ENCODE measurements at regions not wholly inside any gene's neighbourhood (a gene's known extent, or its start where the extent isn't known, plus 50 kb on each side); places are given as distances from the start of the nearest gene placed in this dataset.

DNA sequence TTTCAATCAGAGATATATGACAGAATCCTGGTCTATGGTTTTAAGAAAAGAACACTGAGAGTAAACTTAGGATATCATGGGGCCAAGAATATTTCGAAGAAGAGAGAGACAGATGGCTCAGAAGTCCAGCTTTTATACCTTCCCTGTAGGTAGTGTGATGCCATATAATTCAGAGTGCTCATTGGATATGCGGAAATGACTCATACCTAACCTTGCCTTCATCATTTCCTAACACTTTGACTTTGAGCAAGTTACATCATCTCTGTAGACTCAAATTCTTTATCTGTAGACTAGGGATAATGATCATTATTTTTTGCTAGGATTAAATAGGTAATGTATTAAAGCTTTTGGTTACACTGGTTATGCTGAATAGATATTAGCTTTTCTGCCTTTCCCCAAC, 461.6 kb upstream of the CNTNAP5 start:
- no peak for DNase-seq
- no peaks in the 10 kb centered on the region for H3K4me1 ChIP-seq
- TF ChIP-seq POLR2A (IDR thresholded peaks at IDR 0.05), result no peak
- TF ChIP-seq, protein P1, sequence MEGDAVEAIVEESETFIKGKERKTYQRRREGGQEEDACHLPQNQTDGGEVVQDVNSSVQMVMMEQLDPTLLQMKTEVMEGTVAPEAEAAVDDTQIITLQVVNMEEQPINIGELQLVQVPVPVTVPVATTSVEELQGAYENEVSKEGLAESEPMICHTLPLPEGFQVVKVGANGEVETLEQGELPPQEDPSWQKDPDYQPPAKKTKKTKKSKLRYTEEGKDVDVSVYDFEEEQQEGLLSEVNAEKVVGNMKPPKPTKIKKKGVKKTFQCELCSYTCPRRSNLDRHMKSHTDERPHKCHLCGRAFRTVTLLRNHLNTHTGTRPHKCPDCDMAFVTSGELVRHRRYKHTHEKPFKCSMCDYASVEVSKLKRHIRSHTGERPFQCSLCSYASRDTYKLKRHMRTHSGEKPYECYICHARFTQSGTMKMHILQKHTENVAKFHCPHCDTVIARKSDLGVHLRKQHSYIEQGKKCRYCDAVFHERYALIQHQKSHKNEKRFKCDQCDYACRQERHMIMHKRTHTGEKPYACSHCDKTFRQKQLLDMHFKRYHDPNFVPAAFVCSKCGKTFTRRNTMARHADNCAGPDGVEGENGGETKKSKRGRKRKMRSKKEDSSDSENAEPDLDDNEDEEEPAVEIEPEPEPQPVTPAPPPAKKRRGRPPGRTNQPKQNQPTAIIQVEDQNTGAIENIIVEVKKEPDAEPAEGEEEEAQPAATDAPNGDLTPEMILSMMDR (IDR thresholded peaks at IDR 0.05), result no peak
- no peak overlapping the region for H3K27ac ChIP-seq
- no peak overlapping the region for H3K4me3 ChIP-seq
- intact Hi-C loops (cut with DNase I), result no loop called here
- WGBS, 2 donors, result 61 to 67% methylated on average over 2 of the region's 2 CpGs
- no peaks in the 10 kb centered on the region for H3K9me3 ChIP-seq
- H3K36me3 ChIP-seq, result no peaks in the 10 kb centered on the region
- H3K27me3 ChIP-seq, result no peaks in the 10 kb centered on the region

DNA sequence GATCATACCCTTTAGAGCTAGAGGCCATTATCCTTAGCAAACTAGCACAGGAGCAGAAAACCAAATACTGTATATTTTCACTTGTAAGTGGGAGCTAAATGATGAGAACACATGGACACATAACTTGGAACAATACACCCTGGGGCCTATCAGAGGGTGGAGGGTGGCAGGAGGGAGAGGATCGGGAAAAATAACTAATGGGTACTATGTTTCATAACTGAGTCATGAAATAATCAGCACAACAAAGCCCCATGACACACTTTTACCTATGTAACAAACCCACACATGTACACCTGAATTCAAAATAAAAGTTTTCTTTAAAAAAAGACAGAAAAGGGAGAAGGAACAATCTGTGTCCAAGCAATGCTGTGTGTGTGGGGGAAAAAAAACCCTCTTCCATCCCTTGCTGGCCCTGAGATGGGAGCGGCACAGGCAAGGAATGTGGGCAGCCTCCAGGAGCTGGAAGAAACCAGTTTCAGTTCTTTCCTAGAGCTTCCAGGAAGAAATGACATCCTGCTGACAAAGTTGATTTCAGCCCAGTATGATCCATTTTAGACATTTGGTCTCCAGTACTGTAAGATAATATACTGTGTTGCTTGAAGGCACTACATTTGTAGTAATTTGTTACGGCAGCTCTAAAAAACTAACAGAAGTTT, 458.7 kb upstream of the CNTNAP5 start:
- Histone ChIP-seq H3K9me3 (no peaks in the 10 kb centered on the region), H3K27me3 (no peaks in the 10 kb centered on the region), H3K27ac (no peak overlapping the region), H3K4me1 (no peaks in the 10 kb centered on the region), H3K36me3 (no peaks in the 10 kb centered on the region), H3K4me3 (no peak overlapping the region)
- DNase-seq, result no peak
- WGBS, 2 donors, result 72 to 78% methylated on average over 3 of the region's 3 CpGs
- intact Hi-C loops (cut with DNase I), result no loop called here
- TF ChIP-seq POLR2A (IDR thresholded peaks at IDR 0.05), result no peak
- TF ChIP-seq, protein P1 (IDR thresholded peaks at IDR 0.05), result no peak

GRCh38 chr2:123578016-123578415, 447.1 kb upstream of the CNTNAP5 start:
- no peak overlapping the region for H3K27ac ChIP-seq
- intact Hi-C loops (cut with DNase I), result no loop called here
- H3K27me3 ChIP-seq, result no peaks in the 10 kb centered on the region
- no peaks in the 10 kb centered on the region for H3K9me3 ChIP-seq
- WGBS, 2 donors, result 37 to 38% methylated on average over 2 of the region's 2 CpGs
- H3K4me3 ChIP-seq, result no peak overlapping the region
- H3K4me1 ChIP-seq, result no peaks in the 10 kb centered on the region
- no peak for DNase-seq
- H3K36me3 ChIP-seq, result no peaks in the 10 kb centered on the region
- TF ChIP-seq, protein P1 (IDR thresholded peaks at IDR 0.05), result no peak
- TF ChIP-seq POLR2A (IDR thresholded peaks at IDR 0.05), result no peak

GRCh38 chr2:123596621-123597020, 428.5 kb upstream of the CNTNAP5 start:
- Histone ChIP-seq H3K4me3 (no peak overlapping the region), H3K4me1 (no peaks in the 10 kb centered on the region), H3K36me3 (no peaks in the 10 kb centered on the region), H3K27ac (no peak overlapping the region), H3K9me3 (peaks cover 0 to 10% (median 2%) of the 10 kb centered on the region in 3 donors), H3K27me3 (no peaks in the 10 kb centered on the region)
- intact Hi-C loops (cut with DNase I), result no loop called here
- DNase-seq, result no peak
- WGBS, 2 donors, result 28 to 43% methylated on average over 1 of the region's 1 CpG
- TF ChIP-seq, protein P1 (IDR thresholded peaks at IDR 0.05), result no peak
- TF ChIP-seq POLR2A (IDR thresholded peaks at IDR 0.05), result no peak

GRCh38 chr2:123597988-123598387, 427.1 kb upstream of the CNTNAP5 start:
- Histone ChIP-seq H3K4me1 (no peaks in the 10 kb centered on the region), H3K27me3 (no peaks in the 10 kb centered on the region), H3K4me3 (no peak overlapping the region), H3K27ac (no peak overlapping the region), H3K9me3 (peaks cover 0 to 7% (median 2%) of the 10 kb centered on the region in 3 donors), H3K36me3 (no peaks in the 10 kb centered on the region)
- no peak for DNase-seq
- intact Hi-C loops (cut with DNase I), result no loop called here
- WGBS, 2 donors, result 53 to 54% methylated on average over 2 of the region's 2 CpGs
- no peak for TF ChIP-seq POLR2A (IDR thresholded peaks at IDR 0.05)
- TF ChIP-seq, protein P1 (IDR thresholded peaks at IDR 0.05), result no peak

All from esophagus squamous epithelium (tissue), 5 donors.